ENCODE measurements at regions not wholly inside any gene's neighbourhood (a gene's known extent, or its start where the extent isn't known, plus 50 kb on each side); places are given as distances from the start of the nearest gene placed in this dataset.

GRCh38 chr6:93120154-93120742 is 299.1 kb downstream of the EPHA7 start:
- TF ChIP-seq CTCF (conservative IDR thresholded peaks at IDR 0.05 in 1 of 2, IDR thresholded peaks at IDR 0.05 in 1 of 2; ENCODE audit: low read depth in 1 of 2, low read length in 2 of 2) = no peak
- TF ChIP-seq EZH2 (IDR thresholded peaks at IDR 0.05; ENCODE audit: low read length, missing control alignments) = no peak
- no peaks in the 10 kb centered on the region for H4K20me1 ChIP-seq (ENCODE audit: control insufficient read depth, extremely low read depth, insufficient read depth, low read length)
- H3K9me3 ChIP-seq (ENCODE audit: control insufficient read depth, insufficient read depth, low read depth, low read length) = no peaks in the 10 kb centered on the region
- DNase-seq (ENCODE audit: low read depth in 2 of 2) = no peak
- H3K36me3 ChIP-seq (ENCODE audit: control insufficient read depth, insufficient read depth, low read length) = no peaks in the 10 kb centered on the region
- H3K9ac ChIP-seq (ENCODE audit: insufficient read depth, low read length) = no peak overlapping the region
- H3K4me3 ChIP-seq (replicated peaks in 1 of 4; ENCODE audit: control extremely low read depth in 1 of 4, insufficient read depth in 1 of 4, low read depth in 3 of 4, low read length in 4 of 4) = no peak overlapping the region
- H3K4me2 ChIP-seq (ENCODE audit: extremely low read depth, insufficient read depth, low read length) = no peak overlapping the region
- H3K79me2 ChIP-seq (ENCODE audit: control insufficient read depth, insufficient read depth, low read length) = no peaks in the 10 kb centered on the region
- no peak overlapping the region for H3K27ac ChIP-seq (ENCODE audit: insufficient read depth, low read length)
- H2AFZ ChIP-seq (ENCODE audit: low read length) = no peak overlapping the region
- no peaks in the 10 kb centered on the region for H3K27me3 ChIP-seq (ENCODE audit: control insufficient read depth, insufficient read depth, low read length)
- no peaks in the 10 kb centered on the region for H3K4me1 ChIP-seq (ENCODE audit: control insufficient read depth, extremely low read depth, insufficient read depth, low read length)

GRCh38 chr6:93105907-93106306 is 313.5 kb downstream of the EPHA7 start:
- H3K36me3 ChIP-seq (ENCODE audit: control insufficient read depth, insufficient read depth, low read length) = no peaks in the 10 kb centered on the region
- H3K27me3 ChIP-seq (ENCODE audit: control insufficient read depth, insufficient read depth, low read length) = no peaks in the 10 kb centered on the region
- H3K9ac ChIP-seq (ENCODE audit: insufficient read depth, low read length) = no peak overlapping the region
- H3K27ac ChIP-seq (ENCODE audit: insufficient read depth, low read length) = no peak overlapping the region
- no peak overlapping the region for H3K4me3 ChIP-seq (replicated peaks in 1 of 4; ENCODE audit: control extremely low read depth in 1 of 4, insufficient read depth in 1 of 4, low read depth in 3 of 4, low read length in 4 of 4)
- no peaks in the 10 kb centered on the region for H4K20me1 ChIP-seq (ENCODE audit: control insufficient read depth, extremely low read depth, insufficient read depth, low read length)
- H3K79me2 ChIP-seq (ENCODE audit: control insufficient read depth, insufficient read depth, low read length) = no peaks in the 10 kb centered on the region
- TF ChIP-seq EZH2 (IDR thresholded peaks at IDR 0.05; ENCODE audit: low read length, missing control alignments) (no peak), CTCF (conservative IDR thresholded peaks at IDR 0.05 in 1 of 2, IDR thresholded peaks at IDR 0.05 in 1 of 2; ENCODE audit: low read depth in 1 of 2, low read length in 2 of 2) (no peak)
- no peak overlapping the region for H2AFZ ChIP-seq (ENCODE audit: low read length)
- H3K4me2 ChIP-seq (ENCODE audit: extremely low read depth, insufficient read depth, low read length) = no peak overlapping the region
- no peaks in the 10 kb centered on the region for H3K4me1 ChIP-seq (ENCODE audit: control insufficient read depth, extremely low read depth, insufficient read depth, low read length)
- DNase-seq (ENCODE audit: low read depth in 2 of 2) = no peak
- no peaks in the 10 kb centered on the region for H3K9me3 ChIP-seq (ENCODE audit: control insufficient read depth, insufficient read depth, low read depth, low read length)

GRCh38 chr6:93105017-93105416 is 314.3 kb downstream of the EPHA7 start:
- Histone ChIP-seq H2AFZ (ENCODE audit: low read length) (no peak overlapping the region), H4K20me1 (ENCODE audit: control insufficient read depth, extremely low read depth, insufficient read depth, low read length) (no peaks in the 10 kb centered on the region), H3K4me3 (replicated peaks in 1 of 4; ENCODE audit: control extremely low read depth in 1 of 4, insufficient read depth in 1 of 4, low read depth in 3 of 4, low read length in 4 of 4) (peak overlapping the region in 1 of 4 experiments; percentile 14), H3K9me3 (ENCODE audit: control insufficient read depth, insufficient read depth, low read depth, low read length) (no peaks in the 10 kb centered on the region), H3K36me3 (ENCODE audit: control insufficient read depth, insufficient read depth, low read length) (no peaks in the 10 kb centered on the region), H3K79me2 (ENCODE audit: control insufficient read depth, insufficient read depth, low read length) (no peaks in the 10 kb centered on the region), H3K9ac (ENCODE audit: insufficient read depth, low read length) (no peak overlapping the region), H3K4me2 (ENCODE audit: extremely low read depth, insufficient read depth, low read length) (no peak overlapping the region), H3K4me1 (ENCODE audit: control insufficient read depth, extremely low read depth, insufficient read depth, low read length) (no peaks in the 10 kb centered on the region), H3K27me3 (ENCODE audit: control insufficient read depth, insufficient read depth, low read length) (no peaks in the 10 kb centered on the region), H3K27ac (ENCODE audit: insufficient read depth, low read length) (no peak overlapping the region)
- DNase-seq (ENCODE audit: low read depth in 2 of 2) = peak; percentile 67 to 95
- no peak for TF ChIP-seq EZH2 (IDR thresholded peaks at IDR 0.05; ENCODE audit: low read length, missing control alignments)

Data from fibroblast of lung (primary cell).